ENCODE measurements at regions not wholly inside any gene's neighbourhood (a gene's known extent, or its start where the extent isn't known, plus 50 kb on each side); places are given as distances from the start of the nearest gene placed in this dataset.

GRCh38 chr6:134529921-134530320 is 212.0 kb upstream of the SGK1 start (continued):
- TF ChIP-seq ZNF407 (IDR thresholded peaks at IDR 0.05; ENCODE audit: low read depth), result no peak
- TF ChIP-seq PHF21A (IDR thresholded peaks at IDR 0.05; ENCODE audit: borderline replicate concordance, low read depth), result no peak
- TF ChIP-seq POLR3G (IDR thresholded peaks at IDR 0.05; ENCODE audit: extremely low read depth, insufficient read length, insufficient replicate concordance), result no peak
- TF ChIP-seq ZBTB40 (IDR thresholded peaks at IDR 0.05), result no peak
- TF ChIP-seq ZBTB40 (CRISPR knock-in tag; IDR thresholded peaks at IDR 0.05), result no peak
- no peak for TF ChIP-seq CREB3 (tag; conservative IDR thresholded peaks at IDR 0.05; ENCODE audit: low read depth)
- TF ChIP-seq RBM25 (IDR thresholded peaks at IDR 0.05; ENCODE audit: low read depth, low read length, severe bottlenecking), result no peak
